Mucosa of descending colon (tissue), 3 donors: ENCODE measurements at regions not wholly inside any gene's neighbourhood (a gene's known extent, or its start where the extent isn't known, plus 50 kb on each side); places are given as distances from the start of the nearest gene placed in this dataset.

Experiments
- ATAC-seq: fragments of 200-7000 bp; cut with Tn5 transposase; one replicate; pipeline ENCODE4 v1.9.1; 2020; ENCODE audit warnings: mild to moderate bottlenecking, moderate library complexity
- DNase-seq, 3 donors: peaks; one replicate each; pipeline ENCODE4 v3.0.0-alpha.2; 2020
- H3K36me3 ChIP-seq: fragments of 200-600 bp; one replicate; pipeline ENCODE4 v1.8.0; 2021; ENCODE audit warnings: low read depth, mild to moderate bottlenecking
- H3K4me1 ChIP-seq: fragments of 200-600 bp; one replicate; pipeline ENCODE4 v1.8.0; 2021; ENCODE audit warnings: low read depth, mild to moderate bottlenecking
- H3K4me3 ChIP-seq: fragments of 200-600 bp; one replicate; pipeline ENCODE4 v1.8.0; 2021; ENCODE audit warnings: mild to moderate bottlenecking
- H3K9me3 ChIP-seq: fragments of 200-600 bp; one replicate; pipeline ENCODE4 v1.8.0; 2021; ENCODE audit warnings: mild to moderate bottlenecking
- CTCF ChIP-seq: fragments of 200-600 bp; IDR thresholded peaks from one replicate; pipeline ENCODE4 v1.8.0; 2022; ENCODE audit warnings: antibody characterized with exemption, mild to moderate bottlenecking
- intact Hi-C, 2 donors: fragments of 100-400 bp; cut with DNase I in 1 of 2; cut with micrococcal nuclease in 1 of 2; formaldehyde crosslinking; loops; one replicate each; pipeline versions ENCODE4 v1.11.0 to v1.11.1; 2022; cut with DNase I, micrococcal nuclease
- donor health status: DM: no; HTN: no; CAD: no; lungs with moderate emphysema.
- donor health status: DM: no; HTN: no; CAD: no.
- donor health status: DM: no; HTN: yes; CAD: no.

- DNase-seq = no peak
- no peak for ATAC-seq
- intact Hi-C loops = no loop called here
- no peaks in the 10 kb centered on the region for H3K9me3 ChIP-seq
- no peak overlapping the region for H3K4me3 ChIP-seq
- no peak for TF ChIP-seq CTCF
- no peaks in the 10 kb centered on the region for H3K4me1 ChIP-seq
- no peaks in the 10 kb centered on the region for H3K36me3 ChIP-seq
Observed at GRCh38 chr13:37375071-37375470, 223.5 kb downstream of the POSTN start.

- intact Hi-C loops = no loop called here
- TF ChIP-seq CTCF = no peak
- DNase-seq (no peak), ATAC-seq (no peak)
- H3K4me1 ChIP-seq = no peaks in the 10 kb centered on the region
- H3K36me3 ChIP-seq = no peaks in the 10 kb centered on the region
- no peak overlapping the region for H3K4me3 ChIP-seq
- H3K9me3 ChIP-seq = no peaks in the 10 kb centered on the region
Observed at GRCh38 chr13:37369616-37370015, 229.0 kb downstream of the POSTN start.

- H3K4me3 ChIP-seq = no peak overlapping the region
- no peaks in the 10 kb centered on the region for H3K36me3 ChIP-seq
- intact Hi-C loops = no loop called here
- TF ChIP-seq CTCF = no peak
- ATAC-seq (no peak), DNase-seq (no peak)
- H3K4me1 ChIP-seq = no peaks in the 10 kb centered on the region
- H3K9me3 ChIP-seq = no peaks in the 10 kb centered on the region
Observed at GRCh38 chr13:37368501-37368900, 230.1 kb downstream of the POSTN start.

GRCh38 chr13:37366044-37366770 is 232.4 kb downstream of the POSTN start:
- intact Hi-C loops = no loop called here

GRCh38 chr13:37365496-37365895 is 233.1 kb downstream of the POSTN start:
- ATAC-seq (no peak), DNase-seq (no peak)
- intact Hi-C loops = no loop called here
- H3K4me3 ChIP-seq = no peak overlapping the region
- H3K4me1 ChIP-seq = no peaks in the 10 kb centered on the region
- TF ChIP-seq CTCF = no peak
- H3K36me3 ChIP-seq = no peaks in the 10 kb centered on the region
- no peaks in the 10 kb centered on the region for H3K9me3 ChIP-seq

More at GRCh38 chr13:37366044-37366770, 232.4 kb downstream of the POSTN start:
- no peaks in the 10 kb centered on the region for H3K4me1 ChIP-seq
- ATAC-seq (no peak), DNase-seq (no peak)
- H3K4me3 ChIP-seq = no peak overlapping the region
- no peak for TF ChIP-seq CTCF
- no peaks in the 10 kb centered on the region for H3K36me3 ChIP-seq
- no peaks in the 10 kb centered on the region for H3K9me3 ChIP-seq

GRCh38 chr13:37364956-37365355 is 233.6 kb downstream of the POSTN start:
- Histone ChIP-seq H3K9me3 (no peaks in the 10 kb centered on the region), H3K36me3 (no peaks in the 10 kb centered on the region), H3K4me1 (no peaks in the 10 kb centered on the region), H3K4me3 (no peak overlapping the region)
- intact Hi-C loops = no loop called here
- no peak for ATAC-seq
- no peak for TF ChIP-seq CTCF
- no peak for DNase-seq
